Activated gamma-delta T cell treated with Interleukin-2 at 50 U/mL for 16 hours (primary cell): ENCODE measurements at regions not wholly inside any gene's neighbourhood (a gene's known extent, or its start where the extent isn't known, plus 50 kb on each side); places are given as distances from the start of the nearest gene placed in this dataset.

Source experiments
- DNase-seq: peaks from one replicate; pipeline ENCODE4 v3.0.0-alpha.2; 2020

- DNase-seq: no peak
Measured at GRCh38 chr4:111814961-111815360, 330.3 kb upstream of the FAM241A start.

- DNase-seq: no peak
Measured at GRCh38 chr4:111821342-111821741, 323.9 kb upstream of the FAM241A start.

- DNase-seq: no peak
Measured at GRCh38 chr4:111836601-111837000, 308.7 kb upstream of the FAM241A start.

- no peak for DNase-seq
Measured at GRCh38 chr4:111837761-111838160, 307.5 kb upstream of the FAM241A start.

- no peak for DNase-seq
Measured at GRCh38 chr4:111838406-111838930, 306.8 kb upstream of the FAM241A start.

- no peak for DNase-seq
Measured at GRCh38 chr4:111839141-111839540, 306.1 kb upstream of the FAM241A start.

GRCh38 chr4:111842336-111842735, 302.9 kb upstream of the FAM241A start:
- no peak for DNase-seq

GRCh38 chr4:111847296-111848008, 297.8 kb upstream of the FAM241A start:
- no peak for DNase-seq

GRCh38 chr4:111849746-111850284, 295.4 kb upstream of the FAM241A start:
- DNase-seq: no peak

- DNase-seq: no peak
Measured at GRCh38 chr4:111854494-111855087, 290.7 kb upstream of the FAM241A start.

- no peak for DNase-seq
Measured at GRCh38 chr4:111855308-111855707, 289.9 kb upstream of the FAM241A start.

- DNase-seq: no peak
Measured at GRCh38 chr4:111864066-111864465, 281.2 kb upstream of the FAM241A start.

- no peak for DNase-seq
Measured at GRCh38 chr4:111869339-111869738, 275.9 kb upstream of the FAM241A start.

GRCh38 chr4:111871802-111872201, 273.5 kb upstream of the FAM241A start:
- no peak for DNase-seq

GRCh38 chr4:111873801-111874200, 271.5 kb upstream of the FAM241A start:
- DNase-seq: no peak

- no peak for DNase-seq
Measured at GRCh38 chr4:111879539-111879938, 265.7 kb upstream of the FAM241A start.

GRCh38 chr4:111880116-111880515, 265.1 kb upstream of the FAM241A start:
- DNase-seq: no peak

GRCh38 chr4:111883557-111883999, 261.7 kb upstream of the FAM241A start:
- no peak for DNase-seq

GRCh38 chr4:111890412-111890811, 254.8 kb upstream of the FAM241A start:
- no peak for DNase-seq

GRCh38 chr4:111905511-111905910, 239.7 kb upstream of the FAM241A start:
- no peak for DNase-seq

GRCh38 chr4:111919639-111920038, 225.6 kb upstream of the FAM241A start:
- no peak for DNase-seq

- no peak for DNase-seq
Measured at GRCh38 chr4:111921714-111922113, 223.5 kb upstream of the FAM241A start.

GRCh38 chr4:111923786-111924185, 221.5 kb upstream of the FAM241A start:
- DNase-seq: no peak

- no peak for DNase-seq
Measured at GRCh38 chr4:111924696-111925095, 220.6 kb upstream of the FAM241A start.
